ENCODE measurements at regions not wholly inside any gene's neighbourhood (a gene's known extent, or its start where the extent isn't known, plus 50 kb on each side); places are given as distances from the start of the nearest gene placed in this dataset.

DNA sequence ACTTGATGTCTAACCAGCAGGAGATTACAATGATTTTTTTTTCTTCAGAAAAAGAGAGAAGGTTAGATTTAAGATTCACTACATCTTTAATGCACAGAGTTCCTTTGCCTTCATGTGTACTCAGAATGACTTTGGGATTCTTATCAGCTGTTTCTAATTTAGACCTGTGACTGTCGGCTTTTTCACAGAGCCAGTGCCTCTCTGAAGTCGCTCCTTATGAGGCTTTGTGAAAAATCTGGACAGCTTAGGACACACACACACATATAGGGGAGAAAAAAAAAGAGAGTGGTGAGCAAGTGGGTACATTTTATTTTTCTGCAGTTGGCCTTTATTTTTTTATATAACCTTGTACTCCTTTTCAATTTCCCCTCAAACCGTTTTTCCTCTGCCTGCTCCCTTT is 893.1 kb upstream of the CELF4 start:
- Histone ChIP-seq H3K27me3 (ENCODE audit: control insufficient read depth, insufficient read depth, low read length) (no peaks in the 10 kb centered on the region), H3K27ac (ENCODE audit: low read depth, low read length) (no peak overlapping the region), H3K4me1 (ENCODE audit: control insufficient read depth, insufficient read depth, low read length) (peaks cover 4% of the 10 kb centered on the region), H3K9me3 (ENCODE audit: control insufficient read depth, insufficient read depth, low read length) (no peaks in the 10 kb centered on the region), H3K4me3 (ENCODE audit: low read depth, low read length) (no peak overlapping the region), H3K36me3 (ENCODE audit: control insufficient read depth, insufficient read depth, low read length) (no peaks in the 10 kb centered on the region)
- WGBS (ENCODE audit: insufficient coverage): no CpG with 5 or more reads among the region's 3 CpGs
- DNase-seq (ENCODE audit: low read depth in 4 of 6, low spot score in 6 of 6): peak in 1 of 6 donors; percentile 37

DNA sequence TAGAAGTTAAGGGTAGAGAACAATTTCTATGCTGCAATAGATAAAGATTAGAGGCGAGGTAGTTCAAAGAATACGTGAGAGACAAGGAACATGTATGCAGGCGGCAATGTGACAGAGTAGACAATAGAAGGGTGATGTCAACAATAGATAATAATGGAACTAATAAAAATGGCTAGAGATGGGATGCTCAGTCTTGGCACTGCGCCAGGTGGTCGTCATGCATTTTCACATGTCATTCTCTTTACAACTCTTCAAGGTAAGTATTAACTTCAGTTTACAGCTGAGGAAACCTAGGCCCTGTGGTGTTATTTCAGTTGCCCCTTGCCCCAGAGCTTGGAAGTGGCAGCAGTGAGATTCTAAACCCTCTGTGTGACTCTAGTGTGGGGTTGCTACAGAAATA is 890.7 kb upstream of the CELF4 start:
- Histone ChIP-seq H3K4me1 (ENCODE audit: control insufficient read depth, insufficient read depth, low read length) (peaks cover 4% of the 10 kb centered on the region), H3K27ac (ENCODE audit: low read depth, low read length) (no peak overlapping the region), H3K9me3 (ENCODE audit: control insufficient read depth, insufficient read depth, low read length) (no peaks in the 10 kb centered on the region), H3K4me3 (ENCODE audit: low read depth, low read length) (no peak overlapping the region), H3K36me3 (ENCODE audit: control insufficient read depth, insufficient read depth, low read length) (no peaks in the 10 kb centered on the region), H3K27me3 (ENCODE audit: control insufficient read depth, insufficient read depth, low read length) (no peaks in the 10 kb centered on the region)
- WGBS (ENCODE audit: insufficient coverage): 100% methylated on average over 3 of the region's 5 CpGs
- DNase-seq (ENCODE audit: low read depth in 4 of 6, low spot score in 6 of 6): no peak

DNA sequence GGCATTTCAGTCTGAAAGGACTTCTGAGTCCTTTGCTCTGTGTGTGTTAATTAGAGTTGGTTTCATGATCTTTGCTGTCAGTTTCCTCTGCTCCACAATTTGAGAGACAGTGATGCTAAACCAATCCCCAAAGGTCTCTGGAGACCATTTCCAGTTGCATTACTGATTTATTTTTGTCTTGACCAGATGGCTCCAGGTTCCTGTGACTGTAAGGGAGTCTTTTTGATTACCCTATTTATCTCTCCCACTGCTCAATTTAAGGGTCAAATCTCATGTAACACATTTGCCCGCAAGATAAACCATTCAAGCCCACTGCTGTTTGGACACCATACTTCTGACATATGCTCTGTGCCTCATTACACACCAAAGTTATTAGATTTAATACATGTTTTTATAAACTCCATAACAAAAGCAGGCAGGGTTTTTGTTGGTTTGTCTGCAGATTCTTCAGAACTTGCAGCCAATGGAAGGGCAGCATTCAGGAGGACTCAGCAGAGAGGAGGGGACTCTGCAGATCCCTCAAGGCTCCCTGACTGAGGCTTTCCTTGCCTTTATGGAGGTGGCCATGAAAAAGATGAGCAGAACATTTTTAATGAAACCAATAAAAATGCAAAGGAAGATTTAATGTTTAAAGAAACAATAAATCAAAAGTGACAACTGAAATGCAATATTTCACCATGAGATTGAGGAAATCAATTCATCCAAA is 889.3 kb upstream of the CELF4 start:
- DNase-seq (ENCODE audit: low read depth in 4 of 6, low spot score in 6 of 6): peak in 1 of 6 donors; percentile 43
- H3K4me1 ChIP-seq (ENCODE audit: control insufficient read depth, insufficient read depth, low read length): peaks cover 4% of the 10 kb centered on the region

DNA sequence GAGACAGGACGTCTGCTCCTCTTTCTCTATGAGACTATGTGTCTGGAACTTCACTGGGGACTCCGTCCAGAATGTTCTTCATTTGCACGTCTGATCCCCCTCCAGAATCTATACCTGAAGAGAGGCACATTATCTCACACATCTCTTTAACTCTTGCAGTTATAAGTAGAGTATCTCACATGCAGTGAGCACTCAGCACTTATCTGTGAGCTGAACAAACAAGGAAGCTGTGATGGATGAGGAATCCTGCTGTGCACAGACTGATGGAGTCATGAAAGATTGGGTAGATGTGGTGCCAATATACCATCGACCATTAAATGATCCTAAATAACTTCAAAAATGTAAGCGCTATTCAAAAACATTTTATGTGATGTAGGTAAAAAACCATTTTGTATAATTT is 888.3 kb upstream of the CELF4 start:
- Histone ChIP-seq H3K9me3 (ENCODE audit: control insufficient read depth, insufficient read depth, low read length) (no peaks in the 10 kb centered on the region), H3K36me3 (ENCODE audit: control insufficient read depth, insufficient read depth, low read length) (no peaks in the 10 kb centered on the region), H3K4me1 (ENCODE audit: control insufficient read depth, insufficient read depth, low read length) (no peaks in the 10 kb centered on the region), H3K27me3 (ENCODE audit: control insufficient read depth, insufficient read depth, low read length) (no peaks in the 10 kb centered on the region), H3K4me3 (ENCODE audit: low read depth, low read length) (no peak overlapping the region), H3K27ac (ENCODE audit: low read depth, low read length) (no peak overlapping the region)
- DNase-seq (ENCODE audit: low read depth in 4 of 6, low spot score in 6 of 6): no peak
- WGBS (ENCODE audit: insufficient coverage): 100% methylated on average over 1 of the region's 5 CpGs

More for the DNA sequence above, 889.3 kb upstream of the CELF4 start:
- Histone ChIP-seq H3K36me3 (ENCODE audit: control insufficient read depth, insufficient read depth, low read length) (no peaks in the 10 kb centered on the region), H3K9me3 (ENCODE audit: control insufficient read depth, insufficient read depth, low read length) (no peaks in the 10 kb centered on the region), H3K4me3 (ENCODE audit: low read depth, low read length) (no peak overlapping the region), H3K27ac (ENCODE audit: low read depth, low read length) (no peak overlapping the region), H3K27me3 (ENCODE audit: control insufficient read depth, insufficient read depth, low read length) (no peaks in the 10 kb centered on the region)
- WGBS (ENCODE audit: insufficient coverage): no CpG with 5 or more reads among the region's 1 CpG

DNA sequence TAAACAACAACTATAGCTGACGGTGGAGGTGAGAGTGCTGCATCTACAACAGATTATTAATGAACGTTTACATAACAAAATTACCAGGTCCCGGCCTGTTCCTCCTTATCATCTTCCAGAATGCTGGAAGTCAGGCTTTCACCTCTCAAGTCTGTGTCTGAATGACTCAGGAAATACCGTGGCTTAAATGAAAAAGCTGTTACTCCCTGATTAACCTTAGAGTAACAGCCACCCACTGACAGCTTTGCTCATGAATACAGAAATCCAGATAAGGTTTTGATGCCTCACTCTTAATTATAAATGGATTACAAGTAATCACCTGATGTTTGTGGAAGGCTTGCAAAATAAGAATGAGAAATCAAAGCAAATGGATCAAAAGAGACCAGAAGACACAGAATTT is 885.3 kb upstream of the CELF4 start:
- no peak overlapping the region for H3K4me3 ChIP-seq (ENCODE audit: low read depth, low read length)
- H3K27me3 ChIP-seq (ENCODE audit: control insufficient read depth, insufficient read depth, low read length): no peaks in the 10 kb centered on the region
- DNase-seq (ENCODE audit: low read depth in 4 of 6, low spot score in 6 of 6): no peak
- no peak overlapping the region for H3K27ac ChIP-seq (ENCODE audit: low read depth, low read length)
- no peaks in the 10 kb centered on the region for H3K36me3 ChIP-seq (ENCODE audit: control insufficient read depth, insufficient read depth, low read length)
- 89% methylated on average over 2 of the region's 4 CpGs for WGBS (ENCODE audit: insufficient coverage)
- H3K9me3 ChIP-seq (ENCODE audit: control insufficient read depth, insufficient read depth, low read length): no peaks in the 10 kb centered on the region
- H3K4me1 ChIP-seq (ENCODE audit: control insufficient read depth, insufficient read depth, low read length): no peaks in the 10 kb centered on the region

DNA sequence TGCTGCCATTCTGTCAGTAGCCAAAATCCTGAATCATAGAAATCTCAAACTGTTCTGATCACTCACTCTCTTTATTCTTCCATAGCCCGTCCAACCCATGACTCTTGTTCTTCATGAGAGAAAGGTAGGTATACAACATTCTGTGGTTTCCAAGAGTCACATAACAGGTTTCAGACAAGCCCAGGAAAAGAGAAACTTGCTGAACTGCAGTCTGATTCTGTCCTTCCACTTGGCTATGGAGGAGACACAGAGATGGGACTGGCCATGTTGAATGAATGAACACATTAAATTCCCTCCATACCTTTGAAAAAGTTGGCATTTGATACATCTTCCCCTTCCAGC is 880.2 kb upstream of the CELF4 start:
- no CpG with 5 or more reads among the region's 1 CpG for WGBS (ENCODE audit: insufficient coverage)
- no peak overlapping the region for H3K4me3 ChIP-seq (ENCODE audit: low read depth, low read length)
- H3K27ac ChIP-seq (ENCODE audit: low read depth, low read length): no peak overlapping the region
- no peaks in the 10 kb centered on the region for H3K36me3 ChIP-seq (ENCODE audit: control insufficient read depth, insufficient read depth, low read length)
- no peaks in the 10 kb centered on the region for H3K4me1 ChIP-seq (ENCODE audit: control insufficient read depth, insufficient read depth, low read length)
- H3K27me3 ChIP-seq (ENCODE audit: control insufficient read depth, insufficient read depth, low read length): no peaks in the 10 kb centered on the region
- no peak for DNase-seq (ENCODE audit: low read depth in 4 of 6, low spot score in 6 of 6)
- no peaks in the 10 kb centered on the region for H3K9me3 ChIP-seq (ENCODE audit: control insufficient read depth, insufficient read depth, low read length)

DNA sequence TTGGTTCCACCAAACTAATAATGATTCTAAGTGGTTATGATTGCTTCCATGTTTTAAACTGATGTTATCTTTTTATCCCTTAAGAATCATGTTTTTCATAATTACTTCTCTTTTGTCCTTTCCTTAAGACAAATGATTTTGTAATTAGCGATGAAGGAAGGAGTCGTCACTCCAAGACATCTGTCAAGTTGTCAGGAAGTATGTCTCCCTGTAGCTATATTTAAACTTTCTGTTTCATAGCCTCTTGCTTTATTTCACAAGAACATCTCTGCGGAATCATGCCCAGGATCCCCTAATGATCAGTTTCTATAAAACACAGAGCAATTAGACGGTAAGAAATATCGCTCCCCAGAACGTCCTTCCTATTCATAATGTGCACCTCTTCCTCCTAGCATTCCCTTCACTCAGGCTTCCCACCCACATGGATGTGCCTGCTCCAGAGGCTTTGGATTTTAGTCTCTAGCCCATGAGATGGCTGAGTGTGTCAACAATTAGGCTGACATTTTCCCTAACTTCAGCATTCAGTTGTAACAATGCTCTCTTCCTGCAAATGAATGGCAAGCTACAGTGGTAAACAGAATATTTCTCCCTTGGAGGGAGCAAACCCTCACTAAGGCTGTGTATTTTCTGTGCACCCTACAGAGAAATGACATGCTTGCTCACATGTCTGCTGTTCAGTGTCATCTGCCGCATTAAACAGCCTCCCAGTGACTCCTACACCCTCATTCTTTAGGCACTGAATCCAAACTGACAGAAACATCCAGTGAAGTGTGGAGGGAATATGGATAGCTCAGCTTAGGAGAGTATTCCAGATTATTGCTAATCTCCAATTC is 879.6 kb upstream of the CELF4 start:
- Histone ChIP-seq H3K4me3 (ENCODE audit: low read depth, low read length) (no peak overlapping the region), H3K9me3 (ENCODE audit: control insufficient read depth, insufficient read depth, low read length) (no peaks in the 10 kb centered on the region), H3K27ac (ENCODE audit: low read depth, low read length) (no peak overlapping the region), H3K27me3 (ENCODE audit: control insufficient read depth, insufficient read depth, low read length) (no peaks in the 10 kb centered on the region), H3K4me1 (ENCODE audit: control insufficient read depth, insufficient read depth, low read length) (no peaks in the 10 kb centered on the region), H3K36me3 (ENCODE audit: control insufficient read depth, insufficient read depth, low read length) (no peaks in the 10 kb centered on the region)
- 76% methylated on average over 4 of the region's 7 CpGs for WGBS (ENCODE audit: insufficient coverage)
- peak in 1 of 6 donors; percentile 76 for DNase-seq (ENCODE audit: low read depth in 4 of 6, low spot score in 6 of 6)

DNA sequence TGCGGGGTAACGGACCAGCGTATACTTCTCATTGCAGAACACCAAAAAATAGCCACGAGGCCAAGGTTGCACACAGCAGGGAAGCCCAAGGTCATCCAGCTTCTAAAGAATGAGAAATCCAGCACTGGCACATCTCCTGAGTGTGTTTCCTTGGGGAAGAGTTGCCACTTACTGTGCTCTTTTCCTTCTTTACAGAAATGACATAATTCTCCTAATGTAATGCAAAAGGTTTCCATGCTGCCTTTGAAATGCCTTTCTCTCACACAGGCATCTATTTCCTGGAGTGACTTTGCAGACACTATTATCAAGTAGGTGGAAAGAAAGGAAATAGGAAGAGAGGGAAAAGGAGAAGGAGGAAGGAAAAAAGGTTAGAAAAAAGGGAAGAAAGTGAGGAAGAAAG is 862.1 kb upstream of the CELF4 start:
- H3K27me3 ChIP-seq (ENCODE audit: control insufficient read depth, insufficient read depth, low read length): no peaks in the 10 kb centered on the region
- H3K4me3 ChIP-seq (ENCODE audit: low read depth, low read length): no peak overlapping the region
- WGBS (ENCODE audit: insufficient coverage): no CpG with 5 or more reads among the region's 4 CpGs
- no peak overlapping the region for H3K27ac ChIP-seq (ENCODE audit: low read depth, low read length)
- no peak for DNase-seq (ENCODE audit: low read depth in 4 of 6, low spot score in 6 of 6)
- no peaks in the 10 kb centered on the region for H3K36me3 ChIP-seq (ENCODE audit: control insufficient read depth, insufficient read depth, low read length)
- H3K4me1 ChIP-seq (ENCODE audit: control insufficient read depth, insufficient read depth, low read length): no peaks in the 10 kb centered on the region
- H3K9me3 ChIP-seq (ENCODE audit: control insufficient read depth, insufficient read depth, low read length): no peaks in the 10 kb centered on the region

DNA sequence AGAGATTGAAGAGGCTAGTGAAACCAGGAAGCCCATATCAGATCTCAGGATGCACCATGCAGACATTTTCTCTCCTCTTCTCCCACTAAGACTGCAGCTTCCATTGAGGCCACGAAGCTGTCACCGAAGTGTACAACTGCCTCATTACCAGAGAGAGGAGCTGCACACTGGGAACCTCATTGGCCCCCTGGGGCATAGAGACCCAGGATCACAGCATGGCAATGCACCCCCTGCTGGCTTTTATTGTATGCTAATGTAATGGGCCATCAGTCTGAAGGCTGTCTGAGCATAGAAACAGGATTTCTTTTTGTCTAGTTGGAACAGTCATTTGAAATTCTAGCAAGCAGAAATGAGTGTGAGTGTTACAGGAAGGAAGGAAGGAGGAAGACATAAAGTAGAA is 861.6 kb upstream of the CELF4 start:
- Histone ChIP-seq H3K27ac (ENCODE audit: low read depth, low read length) (no peak overlapping the region), H3K4me3 (ENCODE audit: low read depth, low read length) (no peak overlapping the region), H3K9me3 (ENCODE audit: control insufficient read depth, insufficient read depth, low read length) (no peaks in the 10 kb centered on the region), H3K4me1 (ENCODE audit: control insufficient read depth, insufficient read depth, low read length) (no peaks in the 10 kb centered on the region), H3K27me3 (ENCODE audit: control insufficient read depth, insufficient read depth, low read length) (no peaks in the 10 kb centered on the region), H3K36me3 (ENCODE audit: control insufficient read depth, insufficient read depth, low read length) (no peaks in the 10 kb centered on the region)
- DNase-seq (ENCODE audit: low read depth in 4 of 6, low spot score in 6 of 6): peak in 1 of 6 donors; percentile 75
- 40% methylated on average over 1 of the region's 2 CpGs for WGBS (ENCODE audit: insufficient coverage)
